ENCODE measurements at regions not wholly inside any gene's neighbourhood (a gene's known extent, or its start where the extent isn't known, plus 50 kb on each side); places are given as distances from the start of the nearest gene placed in this dataset.

GRCh38 chr6:120947111-120947510, 387.2 kb downstream of the TBC1D32 start:
- no peak for TF ChIP-seq EZH2phosphoT487 (IDR thresholded peaks at IDR 0.05; ENCODE audit: insufficient read depth, low read depth)
- no peak for TF ChIP-seq EZH2 (IDR thresholded peaks at IDR 0.05; ENCODE audit: insufficient read depth, poor library complexity, severe bottlenecking)
